T-cell (primary cell): ENCODE measurements at regions not wholly inside any gene's neighbourhood (a gene's known extent, or its start where the extent isn't known, plus 50 kb on each side); places are given as distances from the start of the nearest gene placed in this dataset.

Source experiments
- ATAC-seq, 4 experiments: fragments of 200-7000 bp in 3 of 4; fragments of 150-1000 bp in 1 of 4; cut with Tn5 transposase; replicated peaks in 1 of 4; 1 replicate in 3 of 4; 2 replicates in 1 of 4; pipeline ENCODE4 v1.10.0; 2021; ENCODE audit warnings: moderate library complexity in 3 of 4, mild to moderate bottlenecking in 2 of 4, moderate number of reproducible peaks in 1 of 4
- CTCF ChIA-PET, 2 donors: fragments of 300-600 bp; sonication (Branson Sonifier 250); formaldehyde crosslinking; loops; one replicate each; lab custom pipeline; 2022; ENCODE audit warnings: antibody characterized with exemption in 2 of 2; lab: Charles Lee
- POLR2A ChIA-PET, 2 donors: fragments of 300-600 bp; sonication (Branson Sonifier 250); formaldehyde crosslinking; loops; one replicate each; lab custom pipeline; 2022; ENCODE audit warnings: antibody characterized with exemption in 2 of 2; lab: Charles Lee
- DNase-seq, 35 experiments: peaks; one replicate each; pipeline versions ENCODE4 v3.0.0 to v3.0.0-alpha.2; 2013 to 2023
- H3K27ac ChIP-seq: one replicate; pipeline ENCODE4 v1.5.1; 2013; ENCODE audit warnings: low read length
- H3K27me3 ChIP-seq, 2 experiments: replicated peaks in 1 of 2; 1 replicate in 1 of 2; 2 replicates in 1 of 2; pipeline versions ENCODE4 v1.6.1 to v1.7.0; 2013; ENCODE audit warnings: low read length in 1 of 2, mixed read lengths in 1 of 2; ENCODE audit not compliant: control insufficient read depth in 2 of 2, insufficient read depth in 2 of 2; ENCODE audit errors: extremely low read depth in 1 of 2
- H3K36me3 ChIP-seq, 2 donors: 1 replicate in 1 of 2; 2 replicates in 1 of 2; pipeline versions ENCODE4 v1.6.1 to v1.7.0; 2013; ENCODE audit warnings: low read length in 1 of 2; ENCODE audit not compliant: control insufficient read depth in 2 of 2, insufficient read depth in 1 of 2; ENCODE audit errors: extremely low read depth in 1 of 2
- H3K4me1 ChIP-seq, 2 experiments: 1 replicate in 1 of 2; 2 replicates in 1 of 2; pipeline versions ENCODE4 v1.6.1 to v1.7.0; 2013; ENCODE audit warnings: low read length in 2 of 2, mixed read lengths in 1 of 2; ENCODE audit not compliant: insufficient read depth in 2 of 2, control insufficient read depth in 1 of 2; ENCODE audit errors: extremely low read depth in 1 of 2
- H3K4me3 ChIP-seq, 2 donors: 1 replicate in 1 of 2; 2 replicates in 1 of 2; pipeline versions ENCODE4 v1.5.1 to v1.7.0; 2013; ENCODE audit warnings: mild to moderate bottlenecking in 2 of 2, low read length in 1 of 2, moderate library complexity in 1 of 2; ENCODE audit not compliant: control insufficient read depth in 1 of 2; ENCODE audit errors: extremely low read depth in 1 of 2
- H3K9me3 ChIP-seq: 2 replicates; pipeline ENCODE4 v1.7.0; 2013
- H3K27ac Mint-ChIP-seq, 2 donors: one replicate each; pipeline ENCODE4 v1.8.0; 2020 to 2021; ENCODE audit warnings: mild to moderate bottlenecking in 2 of 2, mixed read lengths in 2 of 2
- H3K27me3 Mint-ChIP-seq, 2 donors: one replicate each; pipeline ENCODE4 v1.8.0; 2021 to 2022; ENCODE audit warnings: mixed read lengths in 2 of 2
- H3K36me3 Mint-ChIP-seq: one replicate; pipeline ENCODE4 v1.8.0; 2021; ENCODE audit warnings: mixed read lengths
- H3K4me1 Mint-ChIP-seq, 3 donors: one replicate each; pipeline ENCODE4 v1.8.0; 2020 to 2022; ENCODE audit warnings: mixed read lengths in 3 of 3, mild to moderate bottlenecking in 1 of 3
- H3K4me3 Mint-ChIP-seq, 3 donors: one replicate each; pipeline ENCODE4 v1.8.0; 2020 to 2022; ENCODE audit warnings: mild to moderate bottlenecking in 3 of 3, mixed read lengths in 3 of 3, moderate library complexity in 3 of 3
- H3K9me3 Mint-ChIP-seq, 3 donors: one replicate each; pipeline ENCODE4 v1.8.0; 2020 to 2022; ENCODE audit warnings: mixed read lengths in 3 of 3
- whole genome bisulfite sequencing: methylation state at CpG from one replicate; pipeline ENCODE4 v1.1.5; 2013; ENCODE audit warnings: missing lambda C conversion rate; ENCODE audit not compliant: insufficient coverage; 5-methylcytosine and 5-hydroxymethylcytosine counted together

DNA sequence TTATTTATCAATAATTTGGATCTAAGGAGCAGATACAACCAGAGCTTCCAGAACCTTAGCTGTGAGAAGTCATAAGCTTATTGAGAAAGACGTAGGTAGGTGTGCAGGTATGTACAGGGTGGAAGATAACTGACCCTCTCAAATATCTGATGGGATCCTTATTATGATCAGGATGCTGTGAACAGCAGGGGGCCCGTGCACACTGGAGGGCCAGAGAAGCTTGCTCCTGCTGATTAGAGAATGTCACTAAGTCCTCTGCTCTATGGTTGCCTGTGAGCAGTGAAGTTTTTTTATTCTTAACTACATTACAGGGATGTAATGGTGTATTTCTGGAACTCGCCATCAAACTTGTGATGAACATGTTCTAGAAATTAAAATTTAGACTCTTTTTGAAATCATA lies 108.9 kb upstream of the POU5F2 start:
- no peak overlapping the region for H3K27ac Mint-ChIP-seq
- no peaks in the 10 kb centered on the region for H3K4me1 Mint-ChIP-seq
- H3K36me3 ChIP-seq, result no peaks in the 10 kb centered on the region
- CTCF ChIA-PET, result interaction anchor here in 1 of 2 donors (0.6 to 0.7 kb wide), 2 partner anchors 49 to 58 kb away, joined by 3 to 4 read pairs; no protein-coding TSS in a partner anchor
- no peak overlapping the region for H3K4me3 ChIP-seq
- peaks cover 10 to 21% (median 13%) of the 10 kb centered on the region in 3 donors for H3K9me3 Mint-ChIP-seq
- POLR2A ChIA-PET, result no interaction called here
- H3K4me3 Mint-ChIP-seq, result no peak overlapping the region
- no peak overlapping the region for H3K27ac ChIP-seq
- WGBS, result no CpG with 5 or more reads among the region's 3 CpGs
- no peaks in the 10 kb centered on the region for H3K27me3 Mint-ChIP-seq
- H3K27me3 ChIP-seq, result no peaks in the 10 kb centered on the region
- H3K9me3 ChIP-seq, result no peaks in the 10 kb centered on the region
- H3K36me3 Mint-ChIP-seq, result peaks cover 35% of the 10 kb centered on the region
- DNase-seq (no peak), ATAC-seq (no peak)
- no peaks in the 10 kb centered on the region for H3K4me1 ChIP-seq

GRCh38 chr5:93845376-93845775 lies 104.0 kb upstream of the POU5F2 start:
- H3K4me3 Mint-ChIP-seq, result no peak overlapping the region
- POLR2A ChIA-PET, result no interaction called here
- Histone ChIP-seq H3K4me1 (no peaks in the 10 kb centered on the region), H3K27ac (no peak overlapping the region), H3K27me3 (no peaks in the 10 kb centered on the region), H3K36me3 (peaks cover 2 to 3% of the 10 kb centered on the region in 2 donors), H3K9me3 (peaks cover 8% of the 10 kb centered on the region), H3K4me3 (no peak overlapping the region)
- ATAC-seq (no peak), DNase-seq (no peak)
- peaks cover 9 to 33% (median 18%) of the 10 kb centered on the region in 3 donors for H3K9me3 Mint-ChIP-seq
- H3K4me1 Mint-ChIP-seq, result no peaks in the 10 kb centered on the region
- no CpG with 5 or more reads among the region's 2 CpGs for WGBS
- H3K27me3 Mint-ChIP-seq, result no peaks in the 10 kb centered on the region
- peaks cover 65% of the 10 kb centered on the region for H3K36me3 Mint-ChIP-seq
- H3K27ac Mint-ChIP-seq, result no peak overlapping the region
- CTCF ChIA-PET, result interaction anchor here in 1 of 2 donors (0.5 kb wide), 1 partner anchor 1696 kb away, joined by 3 read pairs; no protein-coding TSS in a partner anchor

GRCh38 chr5:93831449-93831848 lies 90.0 kb upstream of the POU5F2 start:
- POLR2A ChIA-PET, result interaction anchor here in 1 of 2 donors (0.7 kb wide), 1 partner anchor 991 kb away, joined by 16 read pairs; no protein-coding TSS in a partner anchor
- Mint-ChIP-seq H3K9me3 (peaks cover 4 to 15% (median 11%) of the 10 kb centered on the region in 3 donors), H3K4me3 (no peak overlapping the region), H3K27me3 (no peaks in the 10 kb centered on the region), H3K27ac (no peak overlapping the region), H3K36me3 (peaks cover 44% of the 10 kb centered on the region), H3K4me1 (no peaks in the 10 kb centered on the region)
- ATAC-seq (no peak), DNase-seq (no peak)
- Histone ChIP-seq H3K9me3 (no peaks in the 10 kb centered on the region), H3K27ac (no peak overlapping the region), H3K36me3 (no peaks in the 10 kb centered on the region), H3K4me1 (no peaks in the 10 kb centered on the region), H3K4me3 (no peak overlapping the region), H3K27me3 (no peaks in the 10 kb centered on the region)
- WGBS, result no CpG with 5 or more reads among the region's 2 CpGs
- CTCF ChIA-PET, result interaction anchor here in 1 of 2 donors (0.6 to 0.7 kb wide), 2 partner anchors 10 to 29 kb away, joined by 3 to 6 read pairs; no protein-coding TSS in a partner anchor

DNA sequence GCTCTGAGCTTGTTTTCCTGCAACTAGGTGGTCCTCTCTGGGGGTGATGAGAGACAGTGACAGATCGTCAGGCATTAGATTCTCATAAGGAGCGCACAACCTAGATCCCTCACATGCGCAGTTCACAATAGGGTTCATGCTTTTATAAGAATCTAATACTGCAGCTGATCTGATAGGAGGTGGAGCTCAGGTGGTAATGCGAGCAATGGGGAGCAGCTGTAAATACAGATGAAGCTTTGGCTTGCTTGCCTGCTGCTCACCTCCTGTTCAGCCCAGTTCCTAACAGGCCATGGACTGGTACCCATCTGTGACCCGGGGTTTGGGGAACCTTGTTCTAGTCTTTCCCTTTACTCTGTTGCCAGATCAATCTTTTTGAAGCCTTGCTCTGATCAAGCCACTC lies 89.5 kb upstream of the POU5F2 start:
- Mint-ChIP-seq H3K27me3 (no peaks in the 10 kb centered on the region), H3K36me3 (peaks cover 47% of the 10 kb centered on the region), H3K4me1 (no peaks in the 10 kb centered on the region), H3K9me3 (peaks cover 4 to 15% (median 11%) of the 10 kb centered on the region in 3 donors), H3K27ac (no peak overlapping the region), H3K4me3 (no peak overlapping the region)
- Histone ChIP-seq H3K4me3 (no peak overlapping the region), H3K27me3 (no peaks in the 10 kb centered on the region), H3K9me3 (no peaks in the 10 kb centered on the region), H3K4me1 (no peaks in the 10 kb centered on the region), H3K36me3 (no peaks in the 10 kb centered on the region), H3K27ac (no peak overlapping the region)
- ATAC-seq, result no peak
- DNase-seq, result no peak
- ChIA-PET CTCF (interaction anchor here in 1 of 2 donors (0.6 to 0.7 kb wide), 2 partner anchors 11 to 28 kb away, joined by 3 to 6 read pairs; no protein-coding TSS in a partner anchor), POLR2A (interaction anchor here in 1 of 2 donors (0.7 kb wide), 1 partner anchor 991 kb away, joined by 16 read pairs; no protein-coding TSS in a partner anchor)
- 93% methylated on average over 3 of the region's 5 CpGs for WGBS

GRCh38 chr5:93829346-93829745 lies 87.9 kb upstream of the POU5F2 start:
- Histone ChIP-seq H3K4me3 (no peak overlapping the region), H3K36me3 (no peaks in the 10 kb centered on the region), H3K9me3 (no peaks in the 10 kb centered on the region), H3K4me1 (no peaks in the 10 kb centered on the region), H3K27me3 (no peaks in the 10 kb centered on the region), H3K27ac (no peak overlapping the region)
- Mint-ChIP-seq H3K27me3 (no peaks in the 10 kb centered on the region), H3K36me3 (peaks cover 59% of the 10 kb centered on the region), H3K9me3 (peaks cover 4 to 19% (median 11%) of the 10 kb centered on the region in 3 donors), H3K4me3 (no peak overlapping the region), H3K27ac (no peak overlapping the region), H3K4me1 (no peaks in the 10 kb centered on the region)
- ATAC-seq (no peak), DNase-seq (no peak)
- POLR2A ChIA-PET, result no interaction called here
- CTCF ChIA-PET, result no interaction called here
- no CpG with 5 or more reads among the region's 1 CpG for WGBS

GRCh38 chr5:93821891-93822415 lies 80.6 kb upstream of the POU5F2 start:
- H3K4me1 ChIP-seq, result no peaks in the 10 kb centered on the region
- H3K9me3 ChIP-seq, result no peaks in the 10 kb centered on the region
- DNase-seq (no peak), ATAC-seq (no peak)
- Mint-ChIP-seq H3K27me3 (no peaks in the 10 kb centered on the region), H3K4me3 (no peak overlapping the region), H3K36me3 (peaks cover 60% of the 10 kb centered on the region), H3K9me3 (peaks cover 0 to 4% (median 4%) of the 10 kb centered on the region in 3 donors), H3K4me1 (no peaks in the 10 kb centered on the region), H3K27ac (no peak overlapping the region)
- CTCF ChIA-PET, result interaction anchor here in 1 of 2 donors (1.1 to 1.5 kb wide), 2 partner anchors 13 to 20 kb away, joined by 3 to 4 read pairs; no protein-coding TSS in a partner anchor
- no peak overlapping the region for H3K27ac ChIP-seq
- no peaks in the 10 kb centered on the region for H3K36me3 ChIP-seq
- 90% methylated on average over 1 of the region's 4 CpGs for WGBS
- POLR2A ChIA-PET, result no interaction called here
- no peaks in the 10 kb centered on the region for H3K27me3 ChIP-seq
- H3K4me3 ChIP-seq, result no peak overlapping the region
